ENCODE measurements at regions not wholly inside any gene's neighbourhood (a gene's known extent, or its start where the extent isn't known, plus 50 kb on each side); places are given as distances from the start of the nearest gene placed in this dataset.

DNA sequence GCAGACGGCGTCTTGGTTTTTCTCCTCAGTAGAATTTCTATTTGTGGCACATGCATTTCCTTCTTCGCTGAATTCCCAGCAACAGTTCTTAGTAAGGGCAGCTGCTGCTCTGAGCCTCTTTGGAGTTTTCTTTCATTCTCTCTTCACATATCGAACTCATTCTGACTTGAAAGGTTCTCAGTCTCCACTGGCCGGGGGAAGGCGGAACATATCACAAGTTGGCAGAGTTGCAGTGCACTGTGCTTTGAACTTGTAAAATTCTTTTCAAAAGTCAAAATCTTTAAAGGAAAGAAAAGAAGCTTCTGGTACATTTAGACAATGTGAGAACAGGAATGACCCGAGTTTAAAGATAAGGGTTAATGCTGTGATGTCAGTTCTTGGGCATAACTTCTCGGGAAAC, 286.1 kb upstream of the MAP3K7 start:
- no peak for TF ChIP-seq POLR2A (IDR thresholded peaks at IDR 0.05; ENCODE audit: extremely low read depth, insufficient read length)
- TF ChIP-seq, protein P1, sequence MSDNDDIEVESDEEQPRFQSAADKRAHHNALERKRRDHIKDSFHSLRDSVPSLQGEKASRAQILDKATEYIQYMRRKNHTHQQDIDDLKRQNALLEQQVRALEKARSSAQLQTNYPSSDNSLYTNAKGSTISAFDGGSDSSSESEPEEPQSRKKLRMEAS (IDR thresholded peaks at IDR 0.05; ENCODE audit: low read depth, low read length): no peak
- TF ChIP-seq, protein P2, sequence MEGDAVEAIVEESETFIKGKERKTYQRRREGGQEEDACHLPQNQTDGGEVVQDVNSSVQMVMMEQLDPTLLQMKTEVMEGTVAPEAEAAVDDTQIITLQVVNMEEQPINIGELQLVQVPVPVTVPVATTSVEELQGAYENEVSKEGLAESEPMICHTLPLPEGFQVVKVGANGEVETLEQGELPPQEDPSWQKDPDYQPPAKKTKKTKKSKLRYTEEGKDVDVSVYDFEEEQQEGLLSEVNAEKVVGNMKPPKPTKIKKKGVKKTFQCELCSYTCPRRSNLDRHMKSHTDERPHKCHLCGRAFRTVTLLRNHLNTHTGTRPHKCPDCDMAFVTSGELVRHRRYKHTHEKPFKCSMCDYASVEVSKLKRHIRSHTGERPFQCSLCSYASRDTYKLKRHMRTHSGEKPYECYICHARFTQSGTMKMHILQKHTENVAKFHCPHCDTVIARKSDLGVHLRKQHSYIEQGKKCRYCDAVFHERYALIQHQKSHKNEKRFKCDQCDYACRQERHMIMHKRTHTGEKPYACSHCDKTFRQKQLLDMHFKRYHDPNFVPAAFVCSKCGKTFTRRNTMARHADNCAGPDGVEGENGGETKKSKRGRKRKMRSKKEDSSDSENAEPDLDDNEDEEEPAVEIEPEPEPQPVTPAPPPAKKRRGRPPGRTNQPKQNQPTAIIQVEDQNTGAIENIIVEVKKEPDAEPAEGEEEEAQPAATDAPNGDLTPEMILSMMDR (IDR thresholded peaks at IDR 0.05; ENCODE audit: low read depth, low read length): no peak
